ENCODE measurements at regions not wholly inside any gene's neighbourhood (a gene's known extent, or its start where the extent isn't known, plus 50 kb on each side); places are given as distances from the start of the nearest gene placed in this dataset.

- TF ChIP-seq CTCF (IDR thresholded peaks at IDR 0.05; ENCODE audit: insufficient read depth, low read length) = no peak
- no peak for TF ChIP-seq REST (IDR thresholded peaks at IDR 0.05; ENCODE audit: insufficient replicate concordance, low read depth)
- TF ChIP-seq POLR2AphosphoS5 (IDR thresholded peaks at IDR 0.05; ENCODE audit: low read depth) = no peak
- no peak for TF ChIP-seq GABPA (IDR thresholded peaks at IDR 0.05; ENCODE audit: low read depth)
- TF ChIP-seq SPI1 (IDR thresholded peaks at IDR 0.05; ENCODE audit: borderline replicate concordance, low read depth) = no peak
Observed at GRCh38 chr11:28961726-28962125, 853.5 kb downstream of the METTL15 start.

Measured in HL-60 (cell line).